AG04449 (cell line): ENCODE measurements at regions not wholly inside any gene's neighbourhood (a gene's known extent, or its start where the extent isn't known, plus 50 kb on each side); places are given as distances from the start of the nearest gene placed in this dataset.

Experiments
- CTCF ChIA-PET: fragments of 350-600 bp; formaldehyde crosslinking; extraction: SDS; loops from one replicate; lab custom pipeline; 2021; ENCODE audit warnings: antibody characterized with exemption; lab: Yijun Ruan, JAX
- POLR2A ChIA-PET: fragments of 400-600, 350-600 bp; formaldehyde crosslinking; extraction: SDS; loops from one replicate; lab custom pipeline; 2020; ENCODE audit warnings: antibody characterized with exemption, inconsistent platforms; lab: Yijun Ruan, JAX
- DNase-seq: peaks from one replicate; pipeline ENCODE4 v3.0.0-alpha.2; 2010; ENCODE audit warnings: low read depth, low spot score
- H3K4me3 ChIP-seq: 2 replicates; pipeline ENCODE4 v1.5.1; 2011; ENCODE audit warnings: low read depth, mild to moderate bottlenecking, control low read depth, low read length
- TF ChIP-seq, protein P1 (sequence below): IDR thresholded peaks from one replicate; pipeline ENCODE4 v1.5.1; 2011; ENCODE audit warnings: mild to moderate bottlenecking, moderate library complexity, low read length, control low read depth, inconsistent platforms; ENCODE audit not compliant: insufficient read depth; ENCODE audit errors: missing control alignments

DNA sequence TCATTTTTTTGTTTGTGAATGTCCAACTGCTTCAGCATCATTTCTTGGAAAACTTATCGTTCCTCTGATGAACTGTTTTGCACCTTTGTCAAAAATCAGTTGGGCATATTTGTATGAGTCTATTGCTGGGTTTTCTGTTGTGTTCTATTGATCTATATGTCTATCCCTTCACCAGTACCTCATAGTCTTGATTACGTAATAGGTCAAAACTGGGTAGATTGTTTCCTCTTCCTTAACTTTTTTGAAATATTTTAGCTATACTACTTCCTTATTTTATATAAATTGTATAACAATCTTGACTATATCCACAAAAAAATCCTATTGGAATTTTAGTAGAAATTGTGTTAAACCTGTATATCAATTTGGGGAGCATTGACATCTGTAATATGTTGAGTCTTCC, 104.1 kb upstream of the PALS2 start:
- H3K4me3 ChIP-seq = no peak overlapping the region
- CTCF ChIA-PET = no interaction called here
- POLR2A ChIA-PET = no interaction called here
- no peak for DNase-seq
- TF ChIP-seq, protein P1, sequence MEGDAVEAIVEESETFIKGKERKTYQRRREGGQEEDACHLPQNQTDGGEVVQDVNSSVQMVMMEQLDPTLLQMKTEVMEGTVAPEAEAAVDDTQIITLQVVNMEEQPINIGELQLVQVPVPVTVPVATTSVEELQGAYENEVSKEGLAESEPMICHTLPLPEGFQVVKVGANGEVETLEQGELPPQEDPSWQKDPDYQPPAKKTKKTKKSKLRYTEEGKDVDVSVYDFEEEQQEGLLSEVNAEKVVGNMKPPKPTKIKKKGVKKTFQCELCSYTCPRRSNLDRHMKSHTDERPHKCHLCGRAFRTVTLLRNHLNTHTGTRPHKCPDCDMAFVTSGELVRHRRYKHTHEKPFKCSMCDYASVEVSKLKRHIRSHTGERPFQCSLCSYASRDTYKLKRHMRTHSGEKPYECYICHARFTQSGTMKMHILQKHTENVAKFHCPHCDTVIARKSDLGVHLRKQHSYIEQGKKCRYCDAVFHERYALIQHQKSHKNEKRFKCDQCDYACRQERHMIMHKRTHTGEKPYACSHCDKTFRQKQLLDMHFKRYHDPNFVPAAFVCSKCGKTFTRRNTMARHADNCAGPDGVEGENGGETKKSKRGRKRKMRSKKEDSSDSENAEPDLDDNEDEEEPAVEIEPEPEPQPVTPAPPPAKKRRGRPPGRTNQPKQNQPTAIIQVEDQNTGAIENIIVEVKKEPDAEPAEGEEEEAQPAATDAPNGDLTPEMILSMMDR = no peak

GRCh38 chr7:24472093-24472492, 101.2 kb upstream of the PALS2 start:
- no peak for DNase-seq
- ChIA-PET CTCF (no interaction called here), POLR2A (no interaction called here)
- TF ChIP-seq, protein P1 = no peak
- no peak overlapping the region for H3K4me3 ChIP-seq

GRCh38 chr7:24475166-24475961, 97.9 kb upstream of the PALS2 start:
- H3K4me3 ChIP-seq = no peak overlapping the region
- TF ChIP-seq, protein P1 = no peak
- ChIA-PET CTCF (no interaction called here), POLR2A (no interaction called here)
- DNase-seq = no peak

GRCh38 chr7:24476227-24476626, 97.0 kb upstream of the PALS2 start:
- ChIA-PET POLR2A (no interaction called here), CTCF (no interaction called here)
- DNase-seq = no peak
- TF ChIP-seq, protein P1 = no peak
- H3K4me3 ChIP-seq = no peak overlapping the region

- TF ChIP-seq, protein P1 = no peak
- ChIA-PET POLR2A (no interaction called here), CTCF (interaction anchor here (0.8 kb wide), 1 partner anchor 189 kb away, joined by 3 read pairs; no protein-coding TSS in a partner anchor)
- peak; percentile 42 for DNase-seq
- no peak overlapping the region for H3K4me3 ChIP-seq
Observed at GRCh38 chr7:24477398-24478136, 95.7 kb upstream of the PALS2 start.

DNA sequence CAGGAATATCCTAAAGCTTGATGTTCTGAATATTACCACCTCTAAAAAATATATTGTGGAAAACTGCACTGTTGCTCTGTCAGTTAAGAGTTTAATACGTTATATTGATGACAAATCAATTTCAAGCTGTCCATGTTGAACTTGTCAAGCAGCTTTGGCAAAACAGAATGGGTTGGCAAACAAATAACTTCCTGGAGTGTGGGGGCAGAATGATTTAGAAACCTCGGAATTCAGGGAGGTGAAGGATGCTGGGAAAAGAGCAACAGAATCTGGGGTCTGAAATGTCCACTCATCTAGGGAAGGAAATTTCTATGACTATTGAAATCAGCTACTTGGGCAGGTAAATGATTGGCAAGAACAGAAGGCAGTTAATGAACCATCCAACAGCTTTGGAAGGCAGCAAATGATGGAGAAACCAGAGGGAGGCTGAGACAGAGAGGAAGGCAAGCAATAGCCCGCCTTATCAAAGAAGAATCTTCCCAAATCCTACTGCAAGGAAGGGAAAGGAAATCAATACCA, 95.1 kb upstream of the PALS2 start:
- TF ChIP-seq, protein P1 = no peak
- H3K4me3 ChIP-seq = no peak overlapping the region
- CTCF ChIA-PET = interaction anchor here (0.8 kb wide), 1 partner anchor 188 kb away, joined by 3 read pairs; no protein-coding TSS in a partner anchor
- POLR2A ChIA-PET = no interaction called here
- DNase-seq = no peak
